Type B pancreatic cell (in vitro differentiated cells): ENCODE measurements at regions not wholly inside any gene's neighbourhood (a gene's known extent, or its start where the extent isn't known, plus 50 kb on each side); places are given as distances from the start of the nearest gene placed in this dataset.

Experiments
- DNase-seq: peaks from one replicate; pipeline ENCODE4 v3.0.0; 2021; ENCODE audit warnings: mixed read lengths; ENCODE audit not compliant: unreplicated experiment; ENCODE audit errors: extremely low spot score
- H3K27ac Mint-ChIP-seq: 2 replicates; pipeline ENCODE4 v1.8.0; 2021; ENCODE audit warnings: mild to moderate bottlenecking, mixed read lengths
- H3K27me3 Mint-ChIP-seq: 2 replicates; pipeline ENCODE4 v1.8.0; 2021; ENCODE audit warnings: mixed read lengths
- H3K36me3 Mint-ChIP-seq: 2 replicates; pipeline ENCODE4 v1.8.0; 2021; ENCODE audit warnings: mixed read lengths
- H3K4me1 Mint-ChIP-seq: one replicate; pipeline ENCODE4 v1.8.0; 2021; ENCODE audit warnings: mixed read lengths; ENCODE audit not compliant: unreplicated experiment
- H3K4me3 Mint-ChIP-seq: 2 replicates; pipeline ENCODE4 v1.8.0; 2021; ENCODE audit warnings: mild to moderate bottlenecking, mixed read lengths
- H3K9me3 Mint-ChIP-seq: 2 replicates; pipeline ENCODE4 v1.8.0; 2021; ENCODE audit warnings: mixed read lengths
- CTCF ChIP-seq: fragments of 200-600 bp; sonication (generic); conservative IDR thresholded peaks from 2 replicates; pipeline ENCODE4 v1.5.0; 2021; ENCODE audit warnings: antibody characterized with exemption, mild to moderate bottlenecking

- Mint-ChIP-seq H3K9me3 (no peaks in the 10 kb centered on the region), H3K27me3 (no peaks in the 10 kb centered on the region), H3K27ac (no peak overlapping the region), H3K4me1 (no peaks in the 10 kb centered on the region), H3K36me3 (no peaks in the 10 kb centered on the region), H3K4me3 (no peak overlapping the region)
- no peak for DNase-seq
- no peak for TF ChIP-seq CTCF
These were observed 511.6 kb upstream of the CELF4 start for GRCh38 chr18:38077229-38077628.

DNA sequence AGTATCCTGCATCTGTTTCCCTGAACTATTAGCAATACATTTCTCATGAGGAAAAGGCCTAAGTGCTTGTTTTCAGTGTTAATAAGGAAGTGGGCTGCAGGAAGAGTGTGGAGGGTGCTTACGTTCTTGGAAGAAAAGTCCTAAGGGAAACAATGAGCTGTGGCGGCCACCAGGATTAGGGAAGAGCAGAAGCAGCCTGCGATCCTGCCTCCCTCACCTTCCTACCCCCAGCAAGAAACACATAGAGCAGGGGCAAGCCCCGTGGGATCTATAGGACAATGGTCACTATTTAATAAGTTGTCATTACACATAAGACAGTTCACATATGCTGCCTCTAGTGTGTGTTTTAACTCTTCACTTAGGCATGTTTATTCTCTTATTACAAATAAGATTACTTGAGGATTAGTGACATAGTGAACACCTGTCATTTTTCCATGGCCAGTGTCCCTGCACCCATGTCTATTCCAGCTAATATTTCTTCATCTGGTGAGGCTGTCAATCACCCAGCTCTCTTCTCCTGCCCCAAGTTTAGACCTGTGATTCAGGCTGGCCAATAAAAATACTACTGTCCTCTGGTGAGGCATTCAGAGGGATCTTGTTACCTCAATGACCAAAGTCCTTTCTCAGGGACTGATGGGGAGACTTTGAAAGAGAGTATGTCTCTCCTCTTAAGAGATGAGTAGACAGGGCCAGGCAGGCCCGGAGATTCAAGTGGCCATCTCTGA is 510.9 kb upstream of the CELF4 start:
- no peak for TF ChIP-seq CTCF
- H3K36me3 Mint-ChIP-seq, result no peaks in the 10 kb centered on the region
- no peak overlapping the region for H3K4me3 Mint-ChIP-seq
- no peaks in the 10 kb centered on the region for H3K4me1 Mint-ChIP-seq
- no peaks in the 10 kb centered on the region for H3K27me3 Mint-ChIP-seq
- DNase-seq, result no peak
- no peak overlapping the region for H3K27ac Mint-ChIP-seq
- no peaks in the 10 kb centered on the region for H3K9me3 Mint-ChIP-seq

GRCh38 chr18:38074298-38074876 is 508.8 kb upstream of the CELF4 start:
- Mint-ChIP-seq H3K4me1 (no peaks in the 10 kb centered on the region), H3K36me3 (no peaks in the 10 kb centered on the region), H3K27ac (no peak overlapping the region), H3K27me3 (no peaks in the 10 kb centered on the region), H3K4me3 (no peak overlapping the region), H3K9me3 (no peaks in the 10 kb centered on the region)
- no peak for DNase-seq
- TF ChIP-seq CTCF, result no peak

DNA sequence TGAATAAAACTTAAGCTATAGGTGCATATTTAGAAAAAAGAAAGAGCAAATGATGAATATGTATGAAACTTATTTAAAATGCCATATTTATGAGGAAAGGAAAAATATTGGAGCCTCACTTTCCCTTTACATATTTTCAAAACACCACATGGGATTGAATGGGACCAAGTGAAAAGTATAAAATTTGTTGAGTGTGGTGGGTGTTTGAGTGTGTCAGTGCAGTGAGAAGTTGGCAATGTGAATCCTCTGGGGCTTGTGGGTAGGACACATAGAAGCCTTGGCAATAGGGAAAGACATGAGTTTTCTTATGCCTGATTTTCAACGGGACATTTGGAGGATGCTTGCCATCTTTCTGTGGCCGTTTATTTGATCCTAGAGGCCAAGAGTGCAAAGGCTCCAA is 502.2 kb upstream of the CELF4 start:
- TF ChIP-seq CTCF, result no peak
- Mint-ChIP-seq H3K4me3 (no peak overlapping the region), H3K36me3 (no peaks in the 10 kb centered on the region), H3K9me3 (no peaks in the 10 kb centered on the region), H3K4me1 (no peaks in the 10 kb centered on the region), H3K27me3 (no peaks in the 10 kb centered on the region), H3K27ac (no peak overlapping the region)
- no peak for DNase-seq

- no peak overlapping the region for H3K27ac Mint-ChIP-seq
- DNase-seq, result no peak
- no peak overlapping the region for H3K4me3 Mint-ChIP-seq
- H3K27me3 Mint-ChIP-seq, result no peaks in the 10 kb centered on the region
- no peak for TF ChIP-seq CTCF
- no peaks in the 10 kb centered on the region for H3K36me3 Mint-ChIP-seq
- no peaks in the 10 kb centered on the region for H3K9me3 Mint-ChIP-seq
- H3K4me1 Mint-ChIP-seq, result no peaks in the 10 kb centered on the region
These were observed 501.5 kb upstream of the CELF4 start for GRCh38 chr18:38067086-38067485.
